NB4 (cell line): ENCODE measurements at regions not wholly inside any gene's neighbourhood (a gene's known extent, or its start where the extent isn't known, plus 50 kb on each side); places are given as distances from the start of the nearest gene placed in this dataset.

ENCODE experiments used
- DNase-seq: peaks from one replicate; pipeline ENCODE4 v3.0.0; 2010; ENCODE audit warnings: low read depth
- H3K4me3 ChIP-seq: one replicate; pipeline ENCODE4 v1.5.1; 2011; ENCODE audit warnings: mild to moderate bottlenecking, low read depth, low read length, moderate library complexity
- MYC ChIP-seq: IDR thresholded peaks from 2 replicates; pipeline ENCODE4 v1.6.1; 2011; ENCODE audit warnings: low read depth, low read length
- POLR2A ChIP-seq: IDR thresholded peaks from 2 replicates; pipeline ENCODE4 v1.6.1; 2011; ENCODE audit warnings: mild to moderate bottlenecking; ENCODE audit not compliant: insufficient read length; ENCODE audit errors: extremely low read depth
- TF ChIP-seq, protein P1 (sequence below): IDR thresholded peaks from one replicate; pipeline ENCODE4 v1.5.1; 2012; ENCODE audit warnings: low read depth, low read length
- TF ChIP-seq, protein P2 (sequence below): IDR thresholded peaks from 2 replicates; pipeline ENCODE4 v1.6.1; 2011; ENCODE audit warnings: low read depth, low read length

DNA sequence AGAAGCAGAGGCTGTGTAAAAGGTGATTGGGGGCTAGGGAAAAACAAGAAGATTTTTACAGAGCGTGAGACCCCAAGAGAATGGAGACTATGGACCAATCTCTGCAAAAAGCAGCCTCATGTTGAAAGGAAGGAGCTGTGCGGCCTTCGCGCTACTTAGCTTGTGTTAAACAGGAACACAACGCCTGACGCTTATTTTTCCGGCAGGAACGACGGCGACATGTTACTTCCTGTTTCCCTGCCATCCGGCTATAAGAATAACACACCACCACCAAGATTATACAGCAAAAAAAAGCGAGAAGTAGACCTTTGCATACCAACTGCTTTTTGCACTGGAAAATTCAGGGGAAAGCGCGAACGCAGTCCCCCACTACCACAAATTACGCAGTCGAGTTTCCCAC lies 272.7 kb downstream of the FAM72C start:
- no peak overlapping the region for H3K4me3 ChIP-seq
- TF ChIP-seq, protein P1, sequence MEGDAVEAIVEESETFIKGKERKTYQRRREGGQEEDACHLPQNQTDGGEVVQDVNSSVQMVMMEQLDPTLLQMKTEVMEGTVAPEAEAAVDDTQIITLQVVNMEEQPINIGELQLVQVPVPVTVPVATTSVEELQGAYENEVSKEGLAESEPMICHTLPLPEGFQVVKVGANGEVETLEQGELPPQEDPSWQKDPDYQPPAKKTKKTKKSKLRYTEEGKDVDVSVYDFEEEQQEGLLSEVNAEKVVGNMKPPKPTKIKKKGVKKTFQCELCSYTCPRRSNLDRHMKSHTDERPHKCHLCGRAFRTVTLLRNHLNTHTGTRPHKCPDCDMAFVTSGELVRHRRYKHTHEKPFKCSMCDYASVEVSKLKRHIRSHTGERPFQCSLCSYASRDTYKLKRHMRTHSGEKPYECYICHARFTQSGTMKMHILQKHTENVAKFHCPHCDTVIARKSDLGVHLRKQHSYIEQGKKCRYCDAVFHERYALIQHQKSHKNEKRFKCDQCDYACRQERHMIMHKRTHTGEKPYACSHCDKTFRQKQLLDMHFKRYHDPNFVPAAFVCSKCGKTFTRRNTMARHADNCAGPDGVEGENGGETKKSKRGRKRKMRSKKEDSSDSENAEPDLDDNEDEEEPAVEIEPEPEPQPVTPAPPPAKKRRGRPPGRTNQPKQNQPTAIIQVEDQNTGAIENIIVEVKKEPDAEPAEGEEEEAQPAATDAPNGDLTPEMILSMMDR, result no peak
- TF ChIP-seq POLR2A (no peak), MYC (no peak)
- TF ChIP-seq, protein P2, sequence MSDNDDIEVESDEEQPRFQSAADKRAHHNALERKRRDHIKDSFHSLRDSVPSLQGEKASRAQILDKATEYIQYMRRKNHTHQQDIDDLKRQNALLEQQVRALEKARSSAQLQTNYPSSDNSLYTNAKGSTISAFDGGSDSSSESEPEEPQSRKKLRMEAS, result no peak
- DNase-seq, result no peak

DNA sequence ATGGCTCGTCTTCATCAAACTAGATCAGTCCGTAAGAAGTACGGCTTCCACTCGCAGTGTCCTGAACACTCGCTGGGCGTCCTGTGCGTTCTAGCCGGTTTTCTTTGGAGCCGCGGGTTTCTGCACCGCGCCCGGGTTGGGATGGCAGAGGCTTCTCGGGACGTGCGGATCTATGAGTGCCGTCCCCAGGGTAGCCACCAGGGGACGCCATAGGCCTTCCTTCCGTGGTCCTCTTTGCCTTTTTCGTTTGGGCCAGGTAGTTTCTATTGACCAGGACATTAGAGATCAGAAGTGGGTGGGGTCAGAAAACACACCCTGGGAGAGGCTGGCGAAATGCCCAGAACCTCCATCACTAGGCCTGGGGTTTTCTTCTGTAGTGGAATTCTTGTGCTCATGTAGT lies 273.8 kb downstream of the FAM72C start:
- TF ChIP-seq, protein P1, result peak; percentile 94
- no peak for TF ChIP-seq MYC
- TF ChIP-seq, protein P2, result 0 out of 2 replicates have a peak, but pooled peaks have one; percentile 4
- DNase-seq, result peak; percentile 80
- no peak overlapping the region for H3K4me3 ChIP-seq

DNA sequence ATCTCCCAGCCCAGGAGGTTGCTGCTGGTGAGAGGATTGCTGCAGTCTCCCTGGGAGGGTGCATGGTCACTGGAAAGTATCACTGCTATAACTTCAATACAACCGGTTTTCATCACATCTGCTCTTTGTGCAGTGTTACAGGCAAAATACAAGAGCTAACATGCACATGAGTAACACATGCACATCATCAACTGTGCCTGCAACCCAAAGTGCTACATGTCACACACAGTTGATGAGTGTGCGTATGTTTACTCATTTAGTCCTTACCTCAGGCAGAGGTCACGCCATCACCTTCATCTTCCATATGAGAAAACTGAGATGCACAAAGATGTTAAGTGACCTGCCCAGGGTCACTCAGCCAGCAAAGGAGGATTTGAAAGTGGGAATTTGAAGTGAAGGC lies 277.7 kb downstream of the FAM72C start:
- DNase-seq, result no peak
- no peak overlapping the region for H3K4me3 ChIP-seq
- TF ChIP-seq MYC, result no peak

DNA sequence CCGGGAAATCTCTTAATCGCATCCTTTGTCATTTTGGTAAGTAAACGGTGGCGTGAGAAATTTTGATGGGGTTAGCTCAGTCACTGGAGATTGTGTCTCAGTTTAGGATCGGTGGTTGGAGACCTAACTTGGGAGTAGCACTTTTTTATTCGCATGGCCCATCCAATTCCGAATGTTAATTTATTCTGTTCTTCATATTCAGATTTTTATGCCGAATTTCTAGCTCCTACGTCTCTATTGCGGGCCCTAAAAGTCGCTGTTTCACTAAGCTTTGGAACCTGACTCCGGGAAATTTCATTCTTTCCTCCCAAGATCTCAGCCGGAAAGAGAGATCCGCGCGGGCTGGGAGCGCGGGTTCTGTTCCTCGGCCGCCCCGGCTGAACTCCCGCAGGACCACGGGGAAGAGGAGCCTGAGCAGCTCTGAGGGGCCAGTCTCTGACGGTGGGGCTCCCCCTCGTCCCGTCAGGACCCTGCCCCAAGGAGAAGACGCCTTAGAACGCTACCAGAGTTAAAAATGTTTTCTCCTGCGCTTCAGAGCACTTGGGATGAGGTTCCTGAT lies 279.7 kb downstream of the FAM72C start:
- TF ChIP-seq POLR2A (no peak), MYC (no peak)
- TF ChIP-seq, protein P1, result no peak
- DNase-seq, result no peak
- no peak overlapping the region for H3K4me3 ChIP-seq

DNA sequence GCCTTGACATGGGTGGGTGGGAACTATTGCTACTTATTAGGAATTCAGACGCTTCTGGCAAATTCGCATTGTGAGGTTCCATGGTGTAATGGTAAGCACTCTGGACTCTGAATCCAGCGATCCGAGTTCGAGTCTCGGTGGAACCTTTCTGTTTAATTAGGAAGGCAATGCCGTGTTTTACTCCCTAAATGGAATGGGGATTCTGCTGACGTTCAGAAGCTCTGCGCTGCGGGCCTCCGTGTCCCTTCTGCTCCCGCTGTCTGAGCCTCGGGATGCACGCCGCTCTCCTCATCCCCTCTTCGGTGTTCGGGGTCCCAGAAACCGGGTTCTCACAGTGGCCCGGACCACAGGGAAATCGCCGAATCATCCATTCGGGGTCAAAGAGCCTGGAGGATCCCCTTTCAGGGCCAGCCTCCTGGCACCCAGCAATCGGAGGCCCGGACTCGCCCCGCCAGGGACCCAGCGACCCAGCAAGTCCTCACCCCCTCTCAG lies 280.3 kb downstream of the FAM72C start:
- no peak for DNase-seq
- H3K4me3 ChIP-seq, result no peak overlapping the region
- TF ChIP-seq, protein P2, result no peak
- TF ChIP-seq, protein P1, result no peak
- TF ChIP-seq MYC, result no peak
- no peak for TF ChIP-seq POLR2A

DNA sequence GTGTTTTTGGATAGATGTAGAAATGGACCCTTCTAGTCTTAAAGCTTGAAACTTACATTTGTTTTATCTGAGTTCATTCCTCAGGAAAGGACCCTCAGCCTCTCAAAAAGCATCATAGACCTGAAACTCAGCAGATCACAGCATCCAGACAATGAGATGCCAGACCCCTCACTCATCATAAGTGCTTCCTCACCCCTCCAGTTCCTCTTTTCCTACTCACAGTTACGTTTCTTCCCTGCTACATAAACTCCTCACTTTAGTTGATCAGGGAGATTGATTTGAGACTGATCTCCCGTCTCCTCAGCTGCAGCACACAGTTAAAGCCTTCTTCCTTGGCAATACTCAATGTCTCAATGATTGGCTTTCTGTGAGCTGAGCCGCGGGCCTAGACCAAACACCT lies 282.0 kb downstream of the FAM72C start:
- TF ChIP-seq, protein P2, result no peak
- TF ChIP-seq MYC (no peak), POLR2A (no peak)
- TF ChIP-seq, protein P1, result no peak
- H3K4me3 ChIP-seq, result no peak overlapping the region
- DNase-seq, result no peak
